Endodermal cell (in vitro differentiated cells): ENCODE measurements at regions not wholly inside any gene's neighbourhood (a gene's known extent, or its start where the extent isn't known, plus 50 kb on each side); places are given as distances from the start of the nearest gene placed in this dataset.

Source experiments
- DNase-seq: peaks from one replicate; pipeline ENCODE4 v3.0.0-alpha.2; 2017
- H3K27ac ChIP-seq: 2 replicates; pipeline ENCODE4 v1.5.1; 2013; ENCODE audit warnings: mild to moderate bottlenecking, low read depth, low read length, moderate library complexity
- H3K27me3 ChIP-seq: 2 replicates; pipeline ENCODE4 v1.6.1; 2013; ENCODE audit warnings: mild to moderate bottlenecking, low read length, moderate library complexity; ENCODE audit not compliant: insufficient read depth, control insufficient read depth, poor library complexity, severe bottlenecking
- H3K36me3 ChIP-seq: 2 replicates; pipeline ENCODE4 v1.7.0; 2013; ENCODE audit warnings: mild to moderate bottlenecking, low read length, moderate library complexity; ENCODE audit not compliant: control insufficient read depth, insufficient read depth
- H3K4me1 ChIP-seq: one replicate; pipeline ENCODE4 v1.7.0; 2013; ENCODE audit warnings: low read length; ENCODE audit not compliant: control insufficient read depth, insufficient read depth
- H3K4me3 ChIP-seq: 2 replicates; pipeline ENCODE4 v1.5.1; 2013; ENCODE audit warnings: mild to moderate bottlenecking, low read length, moderate library complexity
- H3K9ac ChIP-seq: 2 replicates; pipeline ENCODE4 v1.6.1; 2013; ENCODE audit warnings: mild to moderate bottlenecking, low read length, moderate library complexity; ENCODE audit not compliant: poor library complexity, severe bottlenecking; ENCODE audit errors: extremely low read depth
- H3K9me3 ChIP-seq: 2 replicates; pipeline ENCODE4 v1.6.1; 2013; ENCODE audit warnings: mild to moderate bottlenecking, low read length, moderate library complexity; ENCODE audit not compliant: control insufficient read depth
- H3K27ac Mint-ChIP-seq: 2 replicates; pipeline ENCODE4 v1.8.0; 2020; ENCODE audit warnings: mixed read lengths
- H3K27me3 Mint-ChIP-seq: 2 replicates; pipeline ENCODE4 v1.8.0; 2021; ENCODE audit warnings: mild to moderate bottlenecking, mixed read lengths; ENCODE audit not compliant: insufficient read depth
- H3K36me3 Mint-ChIP-seq: 2 replicates; pipeline ENCODE4 v1.8.0; 2020; ENCODE audit warnings: low read depth, mixed read lengths
- H3K4me1 Mint-ChIP-seq: 2 replicates; pipeline ENCODE4 v1.8.0; 2020; ENCODE audit warnings: mixed read lengths
- H3K4me3 Mint-ChIP-seq: 2 replicates; pipeline ENCODE4 v1.8.0; 2020; ENCODE audit warnings: mild to moderate bottlenecking, moderate library complexity, mixed read lengths
- H3K9me3 Mint-ChIP-seq: 2 replicates; pipeline ENCODE4 v1.8.0; 2020; ENCODE audit warnings: mild to moderate bottlenecking, mixed read lengths
- WGBS, 2 experiments: methylation state at CpG; one replicate each; pipeline versions ENCODE4 v1.1.5 to v1.1.7; 2013; ENCODE audit warnings: missing lambda C conversion rate in 2 of 2, mixed read lengths in 1 of 2; ENCODE audit not compliant: insufficient coverage in 1 of 2, insufficient read length in 1 of 2; 5-methylcytosine and 5-hydroxymethylcytosine counted together
- TF ChIP-seq, protein P1 (sequence below): fragments of 200-600 bp; sonication (generic); conservative IDR thresholded peaks from 2 replicates; pipeline ENCODE4 v1.5.0; 2021; ENCODE audit warnings: antibody characterized with exemption, mild to moderate bottlenecking

GRCh38 chr2:145543155-145543554 is 1023.2 kb upstream of the ZEB2 start:
- Mint-ChIP-seq H3K9me3 (peaks cover 3% of the 10 kb centered on the region), H3K27me3 (no peaks in the 10 kb centered on the region), H3K4me1 (peaks cover 13% of the 10 kb centered on the region), H3K27ac (no peak overlapping the region), H3K36me3 (no peaks in the 10 kb centered on the region), H3K4me3 (no peak overlapping the region)
- Histone ChIP-seq H3K27me3 (no peaks in the 10 kb centered on the region), H3K36me3 (no peaks in the 10 kb centered on the region), H3K9me3 (no peaks in the 10 kb centered on the region), H3K9ac (no peak overlapping the region), H3K27ac (no peak overlapping the region), H3K4me1 (peaks cover 9% of the 10 kb centered on the region), H3K4me3 (no peak overlapping the region)
- WGBS, 2 experiments = 87% methylated on average over 2 of the region's 2 CpGs; no CpG with 5 or more reads in 1 of the 2 experiments
- no peak for DNase-seq
- TF ChIP-seq, protein P1, sequence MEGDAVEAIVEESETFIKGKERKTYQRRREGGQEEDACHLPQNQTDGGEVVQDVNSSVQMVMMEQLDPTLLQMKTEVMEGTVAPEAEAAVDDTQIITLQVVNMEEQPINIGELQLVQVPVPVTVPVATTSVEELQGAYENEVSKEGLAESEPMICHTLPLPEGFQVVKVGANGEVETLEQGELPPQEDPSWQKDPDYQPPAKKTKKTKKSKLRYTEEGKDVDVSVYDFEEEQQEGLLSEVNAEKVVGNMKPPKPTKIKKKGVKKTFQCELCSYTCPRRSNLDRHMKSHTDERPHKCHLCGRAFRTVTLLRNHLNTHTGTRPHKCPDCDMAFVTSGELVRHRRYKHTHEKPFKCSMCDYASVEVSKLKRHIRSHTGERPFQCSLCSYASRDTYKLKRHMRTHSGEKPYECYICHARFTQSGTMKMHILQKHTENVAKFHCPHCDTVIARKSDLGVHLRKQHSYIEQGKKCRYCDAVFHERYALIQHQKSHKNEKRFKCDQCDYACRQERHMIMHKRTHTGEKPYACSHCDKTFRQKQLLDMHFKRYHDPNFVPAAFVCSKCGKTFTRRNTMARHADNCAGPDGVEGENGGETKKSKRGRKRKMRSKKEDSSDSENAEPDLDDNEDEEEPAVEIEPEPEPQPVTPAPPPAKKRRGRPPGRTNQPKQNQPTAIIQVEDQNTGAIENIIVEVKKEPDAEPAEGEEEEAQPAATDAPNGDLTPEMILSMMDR = no peak

- Mint-ChIP-seq H3K27ac (no peak overlapping the region), H3K36me3 (no peaks in the 10 kb centered on the region), H3K4me1 (peaks cover 3% of the 10 kb centered on the region), H3K4me3 (no peak overlapping the region), H3K9me3 (peaks cover 3% of the 10 kb centered on the region), H3K27me3 (no peaks in the 10 kb centered on the region)
- no peak overlapping the region for H3K9ac ChIP-seq
- DNase-seq = no peak
- H3K36me3 ChIP-seq = no peaks in the 10 kb centered on the region
- H3K27ac ChIP-seq = no peak overlapping the region
- no peaks in the 10 kb centered on the region for H3K27me3 ChIP-seq
- TF ChIP-seq, protein P1 = no peak
- no peak overlapping the region for H3K4me3 ChIP-seq
- no peaks in the 10 kb centered on the region for H3K4me1 ChIP-seq
- H3K9me3 ChIP-seq = no peaks in the 10 kb centered on the region
- WGBS, 2 experiments = 94 to 100% methylated on average over 2 of the region's 2 CpGs
These were observed 1021.1 kb upstream of the ZEB2 start for GRCh38 chr2:145541028-145541427.

DNA sequence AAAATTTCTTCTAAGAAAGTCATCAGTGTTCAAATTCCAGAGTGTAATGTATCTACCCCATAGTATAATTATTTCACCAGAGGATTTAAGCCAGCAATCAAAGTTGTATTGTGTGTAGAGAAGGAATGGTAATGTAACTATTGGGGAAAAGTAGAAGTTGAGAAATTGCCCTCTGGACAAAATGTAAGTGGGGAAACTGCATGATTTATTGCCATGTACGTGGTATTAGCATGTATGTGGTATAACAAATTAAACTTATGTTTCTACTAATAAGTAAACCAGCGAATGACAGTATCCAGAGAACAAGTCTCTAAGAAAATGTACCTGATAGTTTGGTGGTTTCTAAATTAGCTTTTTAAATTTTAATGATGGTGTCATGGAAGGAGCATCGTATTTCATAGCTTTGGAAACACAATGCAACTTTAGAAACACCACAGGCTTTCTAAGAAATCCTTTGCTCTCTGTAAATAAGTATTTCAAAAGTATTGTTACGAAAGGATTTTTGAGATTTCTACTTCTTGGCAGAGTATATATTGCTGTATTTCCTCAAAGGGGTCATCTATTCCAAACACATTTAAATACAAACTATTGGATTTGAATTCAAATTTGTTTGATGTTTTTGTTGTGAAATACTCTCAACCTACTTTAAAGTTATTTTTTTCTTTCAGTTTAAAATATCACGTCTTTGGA is 1018.9 kb upstream of the ZEB2 start:
- Mint-ChIP-seq H3K4me1 (no peaks in the 10 kb centered on the region), H3K27me3 (no peaks in the 10 kb centered on the region), H3K36me3 (no peaks in the 10 kb centered on the region), H3K27ac (no peak overlapping the region), H3K9me3 (peaks cover 3% of the 10 kb centered on the region), H3K4me3 (no peak overlapping the region)
- TF ChIP-seq, protein P1 = no peak
- Histone ChIP-seq H3K27ac (no peak overlapping the region), H3K4me3 (no peak overlapping the region), H3K9ac (no peak overlapping the region), H3K27me3 (no peaks in the 10 kb centered on the region), H3K9me3 (no peaks in the 10 kb centered on the region), H3K4me1 (no peaks in the 10 kb centered on the region), H3K36me3 (no peaks in the 10 kb centered on the region)
- WGBS, 2 experiments = 91 to 100% methylated on average over 1 to 5 of the region's 5 CpGs
- no peak for DNase-seq
